H9 (cell line): ENCODE measurements at regions not wholly inside any gene's neighbourhood (a gene's known extent, or its start where the extent isn't known, plus 50 kb on each side); places are given as distances from the start of the nearest gene placed in this dataset.

Source experiments
- DNase-seq: peaks from one replicate; pipeline ENCODE4 v3.0.0-alpha.2; 2017
- H2AFZ ChIP-seq: one replicate; pipeline ENCODE4 v1.6.1; 2013; ENCODE audit warnings: mild to moderate bottlenecking, low read length, control low read depth, moderate library complexity
- H2AK5ac ChIP-seq: 2 replicates; pipeline ENCODE4 v1.6.1; 2013; ENCODE audit warnings: low read length, control low read depth, mixed read lengths; ENCODE audit not compliant: insufficient read length
- H2BK120ac ChIP-seq: one replicate; pipeline ENCODE4 v1.6.1; 2013; ENCODE audit warnings: low read depth, mild to moderate bottlenecking, low read length, control low read depth, inconsistent platforms; ENCODE audit not compliant: poor library complexity, severe bottlenecking
- H2BK12ac ChIP-seq: 2 replicates; pipeline ENCODE4 v1.6.1; 2013; ENCODE audit warnings: low read length, control low read depth, mixed read lengths, low read depth; ENCODE audit not compliant: insufficient read length
- H2BK15ac ChIP-seq: 2 replicates; pipeline ENCODE4 v1.6.1; 2013; ENCODE audit warnings: low read depth, low read length, control low read depth
- H2BK20ac ChIP-seq: one replicate; pipeline ENCODE4 v1.6.1; 2013; ENCODE audit warnings: low read depth, mild to moderate bottlenecking, low read length, control low read depth, inconsistent platforms; ENCODE audit not compliant: poor library complexity, severe bottlenecking
- H2BK5ac ChIP-seq: 2 replicates; pipeline ENCODE4 v1.6.1; 2013; ENCODE audit warnings: low read length, control low read depth, mixed read lengths; ENCODE audit not compliant: insufficient read length
- H3K14ac ChIP-seq: 2 replicates; pipeline ENCODE4 v1.6.1; 2013; ENCODE audit warnings: low read length, control low read depth; ENCODE audit not compliant: insufficient read depth
- H3K18ac ChIP-seq: 2 replicates; pipeline ENCODE4 v1.6.1; 2013; ENCODE audit warnings: low read depth, mild to moderate bottlenecking, mixed read lengths, low read length, control low read depth; ENCODE audit not compliant: insufficient read length
- H3K23ac ChIP-seq: 2 replicates; pipeline ENCODE4 v1.6.1; 2013; ENCODE audit warnings: low read length, control low read depth, mixed read lengths, low read depth; ENCODE audit not compliant: insufficient read length
- H3K23me2 ChIP-seq: 2 replicates; pipeline ENCODE4 v1.6.1; 2013; ENCODE audit warnings: low read depth, mild to moderate bottlenecking, mixed read lengths, low read length, control low read depth; ENCODE audit not compliant: insufficient read length, poor library complexity, severe bottlenecking
- H3K27ac ChIP-seq: 2 replicates; pipeline ENCODE4 v1.5.1; 2013; ENCODE audit warnings: low read length, control low read depth, mixed read lengths, low read depth; ENCODE audit not compliant: insufficient read length
- H3K27me3 ChIP-seq: 2 replicates; pipeline ENCODE4 v1.6.1; 2013; ENCODE audit warnings: low read length, control low read depth, inconsistent platforms; ENCODE audit not compliant: insufficient read depth
- H3K4ac ChIP-seq: 2 replicates; pipeline ENCODE4 v1.6.1; 2013; ENCODE audit warnings: low read depth, mild to moderate bottlenecking, control low read depth, inconsistent platforms, low read length, moderate library complexity
- H3K4me1 ChIP-seq: 2 replicates; pipeline ENCODE4 v1.6.1; 2013; ENCODE audit warnings: low read length, control low read depth, inconsistent platforms; ENCODE audit not compliant: insufficient read depth
- H3K4me2 ChIP-seq: 2 replicates; pipeline ENCODE4 v1.6.1; 2013; ENCODE audit warnings: low read length, control low read depth, mixed read lengths; ENCODE audit not compliant: insufficient read length, insufficient read depth
- H3K56ac ChIP-seq: 2 replicates; pipeline ENCODE4 v1.6.1; 2013; ENCODE audit warnings: low read depth, mild to moderate bottlenecking, mixed read lengths, low read length, control low read depth; ENCODE audit not compliant: insufficient read length
- H3K79me1 ChIP-seq: 2 replicates; pipeline ENCODE4 v1.6.1; 2013; ENCODE audit warnings: low read depth, mild to moderate bottlenecking, moderate library complexity, low read length, control low read depth, inconsistent platforms; ENCODE audit not compliant: insufficient read depth, poor library complexity, severe bottlenecking
- H3K79me2 ChIP-seq: 2 replicates; pipeline ENCODE4 v1.6.1; 2013; ENCODE audit warnings: low read length, control low read depth, inconsistent platforms; ENCODE audit not compliant: insufficient read depth
- H3K9ac ChIP-seq: 2 replicates; pipeline ENCODE4 v1.6.1; 2013; ENCODE audit warnings: low read length, control low read depth, mixed read lengths; ENCODE audit not compliant: insufficient read length; ENCODE audit errors: extremely low read depth
- H3K9me3 ChIP-seq: one replicate; pipeline ENCODE4 v1.6.1; 2013; ENCODE audit warnings: low read depth, low read length, inconsistent platforms; ENCODE audit not compliant: control insufficient read depth
- H3T11ph ChIP-seq: one replicate; pipeline ENCODE4 v1.6.1; 2013; ENCODE audit warnings: mild to moderate bottlenecking, low read length, control low read depth, inconsistent platforms
- H4K20me1 ChIP-seq: one replicate; pipeline ENCODE4 v1.6.1; 2013; ENCODE audit not compliant: control insufficient read depth, insufficient read length, insufficient read depth
- H4K5ac ChIP-seq: 2 replicates; pipeline ENCODE4 v1.6.1; 2013; ENCODE audit warnings: low read depth, mild to moderate bottlenecking, mixed read lengths, low read length, control low read depth; ENCODE audit not compliant: insufficient read length
- H4K8ac ChIP-seq: replicated peaks from 2 replicates; pipeline ENCODE4 v1.6.1; 2013; ENCODE audit warnings: low read length, control low read depth, mixed read lengths, low read depth; ENCODE audit not compliant: insufficient read length
- H4K91ac ChIP-seq: 2 replicates; pipeline ENCODE4 v1.6.1; 2013; ENCODE audit warnings: low read depth, mild to moderate bottlenecking, moderate library complexity, mixed read lengths, low read length, control low read depth; ENCODE audit not compliant: insufficient read length
- H3K27ac Mint-ChIP-seq, 3 experiments: 2 replicates in 2 of 3; 3 replicates in 1 of 3; pipeline ENCODE4 v1.8.0; 2020 to 2021; ENCODE audit warnings: mixed read lengths in 3 of 3, mild to moderate bottlenecking in 1 of 3, moderate library complexity in 1 of 3
- H3K27me3 Mint-ChIP-seq: 2 replicates; pipeline ENCODE4 v1.8.0; 2021; ENCODE audit warnings: low read depth, mild to moderate bottlenecking, moderate library complexity, mixed read lengths
- H3K36me3 Mint-ChIP-seq, 3 experiments: 2 replicates in 2 of 3; 3 replicates in 1 of 3; pipeline ENCODE4 v1.8.0; 2020 to 2021; ENCODE audit warnings: low read depth in 3 of 3, mixed read lengths in 3 of 3; ENCODE audit not compliant: insufficient read depth in 1 of 3
- H3K4me1 Mint-ChIP-seq, 2 experiments: 2 replicates each; pipeline ENCODE4 v1.8.0; 2020; ENCODE audit warnings: mixed read lengths in 2 of 2
- H3K4me3 Mint-ChIP-seq, 2 experiments: 2 replicates in 1 of 2; 3 replicates in 1 of 2; pipeline ENCODE4 v1.8.0; 2020 to 2021; ENCODE audit warnings: mild to moderate bottlenecking in 2 of 2, mixed read lengths in 2 of 2, moderate library complexity in 1 of 2
- H3K9me3 Mint-ChIP-seq, 2 experiments: 2 replicates in 1 of 2; 3 replicates in 1 of 2; pipeline ENCODE4 v1.8.0; 2020; ENCODE audit warnings: mild to moderate bottlenecking in 2 of 2, mixed read lengths in 2 of 2, moderate library complexity in 1 of 2
- WGBS: extraction: QIAGEN DNeasy Blood & Tissue Kit; methylation state at CpG from one replicate; pipeline ENCODE4 v1.1.7; 2013; ENCODE audit warnings: missing lambda C conversion rate, low lambda C conversion rate, mixed read lengths; ENCODE audit not compliant: insufficient read length; ENCODE audit errors: extremely low coverage; 5-methylcytosine and 5-hydroxymethylcytosine counted together
- TF ChIP-seq, protein P1 (sequence below): fragments of 200-600 bp; sonication (generic); conservative IDR thresholded peaks from 3 replicates; pipeline ENCODE4 v1.8.0; 2021; ENCODE audit warnings: antibody characterized with exemption, mild to moderate bottlenecking

DNA sequence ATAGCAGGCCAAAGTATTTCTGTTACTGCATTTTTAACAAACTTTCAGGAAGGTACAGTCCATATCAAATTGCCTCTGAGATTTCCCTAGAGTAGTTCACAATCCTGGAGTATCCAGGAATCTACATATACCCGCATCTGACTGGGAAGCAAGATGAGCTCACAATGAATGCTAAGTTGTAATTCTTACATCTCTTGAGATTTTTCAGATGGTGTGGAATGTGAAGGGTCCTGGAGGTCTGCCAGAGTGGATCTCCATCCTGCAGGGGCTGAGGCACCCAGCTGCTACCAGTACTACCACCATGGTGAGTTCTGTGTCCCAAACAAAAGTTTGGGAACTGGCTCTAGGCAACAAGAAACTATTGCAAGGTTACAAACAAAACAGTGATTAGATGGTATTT lies 156.7 kb upstream of the CCDC54 start:
- Mint-ChIP-seq H3K4me3 (no peak overlapping the region), H3K36me3 (no peaks in the 10 kb centered on the region), H3K9me3 (no peaks in the 10 kb centered on the region), H3K4me1 (peaks cover 4 to 6% of the 10 kb centered on the region in 2 experiments), H3K27me3 (no peaks in the 10 kb centered on the region), H3K27ac (no peak overlapping the region)
- Histone ChIP-seq H3K4me1 (no peaks in the 10 kb centered on the region), H3T11ph (no peak overlapping the region), H3K4me2 (no peak overlapping the region), H3K23me2 (no peaks in the 10 kb centered on the region), H2BK20ac (no peak overlapping the region), H2AK5ac (no peak overlapping the region), H2AFZ (no peak overlapping the region), H4K8ac (no peak overlapping the region), H2BK12ac (no peak overlapping the region), H3K56ac (no peak overlapping the region), H3K4ac (no peak overlapping the region), H2BK120ac (no peak overlapping the region), H3K9ac (no peak overlapping the region), H2BK15ac (no peak overlapping the region), H3K27me3 (no peaks in the 10 kb centered on the region), H3K9me3 (no peaks in the 10 kb centered on the region), H4K91ac (no peak overlapping the region), H4K5ac (no peak overlapping the region), H2BK5ac (no peak overlapping the region), H3K23ac (no peak overlapping the region), H3K79me1 (no peaks in the 10 kb centered on the region), H3K79me2 (no peaks in the 10 kb centered on the region), H4K20me1 (no peaks in the 10 kb centered on the region), H3K27ac (no peak overlapping the region), H3K14ac (no peak overlapping the region), H3K18ac (no peak overlapping the region)
- DNase-seq = no peak
- TF ChIP-seq, protein P1, sequence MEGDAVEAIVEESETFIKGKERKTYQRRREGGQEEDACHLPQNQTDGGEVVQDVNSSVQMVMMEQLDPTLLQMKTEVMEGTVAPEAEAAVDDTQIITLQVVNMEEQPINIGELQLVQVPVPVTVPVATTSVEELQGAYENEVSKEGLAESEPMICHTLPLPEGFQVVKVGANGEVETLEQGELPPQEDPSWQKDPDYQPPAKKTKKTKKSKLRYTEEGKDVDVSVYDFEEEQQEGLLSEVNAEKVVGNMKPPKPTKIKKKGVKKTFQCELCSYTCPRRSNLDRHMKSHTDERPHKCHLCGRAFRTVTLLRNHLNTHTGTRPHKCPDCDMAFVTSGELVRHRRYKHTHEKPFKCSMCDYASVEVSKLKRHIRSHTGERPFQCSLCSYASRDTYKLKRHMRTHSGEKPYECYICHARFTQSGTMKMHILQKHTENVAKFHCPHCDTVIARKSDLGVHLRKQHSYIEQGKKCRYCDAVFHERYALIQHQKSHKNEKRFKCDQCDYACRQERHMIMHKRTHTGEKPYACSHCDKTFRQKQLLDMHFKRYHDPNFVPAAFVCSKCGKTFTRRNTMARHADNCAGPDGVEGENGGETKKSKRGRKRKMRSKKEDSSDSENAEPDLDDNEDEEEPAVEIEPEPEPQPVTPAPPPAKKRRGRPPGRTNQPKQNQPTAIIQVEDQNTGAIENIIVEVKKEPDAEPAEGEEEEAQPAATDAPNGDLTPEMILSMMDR = no peak
- WGBS = no CpG with 5 or more reads among the region's 1 CpG
